ENCODE measurements at regions not wholly inside any gene's neighbourhood (a gene's known extent, or its start where the extent isn't known, plus 50 kb on each side); places are given as distances from the start of the nearest gene placed in this dataset.
"Not testable (repeated sequence)": the region's sequence is repeated elsewhere in the genome, so short reads cannot be mapped to it uniquely, and the experiment has no call there.

DNA sequence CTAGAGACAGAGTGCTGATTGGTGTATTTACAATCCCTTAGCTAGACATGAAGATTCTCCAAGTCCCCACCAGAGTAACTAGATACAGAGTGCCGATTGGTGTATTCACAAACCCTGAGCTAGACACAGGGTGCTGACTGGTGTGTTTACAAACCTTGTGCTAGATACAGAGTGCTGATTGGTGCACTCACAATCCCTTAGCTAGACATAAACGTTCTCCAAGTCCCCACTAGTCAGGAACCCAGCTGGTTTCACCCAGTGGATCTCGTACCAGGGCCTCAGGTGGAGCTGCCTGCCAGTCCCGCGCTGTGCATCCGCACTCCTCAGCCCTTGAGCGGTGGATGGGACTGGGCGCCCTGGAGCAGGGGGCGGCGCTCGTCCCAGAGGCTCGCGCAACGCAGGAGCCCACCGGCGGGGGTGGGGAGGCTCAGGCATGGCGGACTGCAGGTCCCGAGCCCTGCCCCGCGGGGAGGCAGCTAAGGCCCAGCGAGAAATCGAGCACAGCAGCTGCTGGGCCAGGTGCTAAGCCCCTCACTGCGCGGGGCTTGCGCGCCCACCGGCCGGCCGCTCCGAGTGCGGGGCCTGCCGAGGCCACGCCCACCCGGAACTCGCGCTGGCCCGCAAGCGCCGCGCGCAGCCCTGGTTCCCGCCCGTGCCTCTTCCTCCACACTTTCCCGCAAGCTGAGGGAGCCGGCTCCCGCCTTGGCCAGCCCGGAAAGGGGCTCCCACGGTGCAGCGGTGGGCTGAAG lies 204.0 kb upstream of the SLITRK1 start:
- not testable (repeated sequence) for DNase-seq (ENCODE audit: insufficient read length, low spot score); FAIRE-seq

DNA sequence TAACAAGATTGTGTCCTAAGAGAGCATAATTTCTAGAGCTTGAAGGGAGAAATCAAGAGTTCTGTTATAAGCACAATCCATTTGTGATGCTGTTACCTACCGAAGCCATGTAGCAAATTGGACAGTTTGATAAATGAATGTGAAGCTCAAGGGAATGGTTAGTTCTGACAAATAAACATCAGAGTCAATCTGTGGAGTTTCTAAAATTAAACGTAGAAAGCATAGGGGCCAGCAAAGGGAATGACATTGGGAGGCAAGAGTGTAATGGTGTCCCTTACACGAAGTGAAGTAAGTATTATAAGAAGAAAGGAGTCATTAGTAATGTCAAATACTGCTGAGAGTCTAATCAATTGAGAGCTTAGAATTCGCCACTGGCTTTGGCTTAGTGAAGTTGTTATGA lies 200.2 kb upstream of the SLITRK1 start:
- FAIRE-seq (no peak), DNase-seq (ENCODE audit: insufficient read length, low spot score) (no peak)

DNA sequence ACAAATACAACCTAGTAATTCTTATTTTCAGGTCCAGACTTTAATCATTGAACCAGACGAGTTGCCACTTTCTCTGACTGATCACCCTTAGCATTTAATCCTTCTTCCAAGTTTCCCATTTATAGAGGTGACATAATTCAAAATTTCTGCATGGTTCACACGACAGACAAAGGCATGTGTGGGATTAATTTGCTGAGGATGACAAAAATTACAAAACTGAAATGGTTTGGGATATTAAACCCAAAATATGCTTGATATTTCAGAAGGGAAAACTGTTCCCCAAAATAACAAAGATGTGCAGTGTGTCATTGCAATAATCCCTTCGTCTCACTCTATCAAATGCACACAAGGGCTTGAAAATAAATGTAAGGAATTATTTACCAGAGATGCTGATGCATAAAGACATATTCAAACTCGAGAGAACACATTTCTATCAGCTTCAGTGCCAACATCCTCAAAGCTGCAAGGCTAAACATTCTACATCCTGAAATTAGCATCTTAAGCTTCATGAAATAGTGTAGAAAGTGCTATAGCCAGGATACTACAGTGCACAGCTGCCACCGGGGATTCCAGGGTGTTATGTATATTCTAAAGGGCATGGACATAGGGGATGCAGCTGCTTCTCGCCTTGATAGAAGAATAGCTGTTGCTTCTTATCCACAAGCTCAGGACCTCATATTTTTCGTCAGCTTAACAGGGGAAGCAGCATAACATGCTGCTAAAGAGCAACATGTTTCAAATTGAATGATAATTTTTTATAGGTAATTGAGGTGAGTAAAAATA lies 198.7 kb upstream of the SLITRK1 start:
- FAIRE-seq: no peak
- DNase-seq (ENCODE audit: insufficient read length, low spot score): no peak

DNA sequence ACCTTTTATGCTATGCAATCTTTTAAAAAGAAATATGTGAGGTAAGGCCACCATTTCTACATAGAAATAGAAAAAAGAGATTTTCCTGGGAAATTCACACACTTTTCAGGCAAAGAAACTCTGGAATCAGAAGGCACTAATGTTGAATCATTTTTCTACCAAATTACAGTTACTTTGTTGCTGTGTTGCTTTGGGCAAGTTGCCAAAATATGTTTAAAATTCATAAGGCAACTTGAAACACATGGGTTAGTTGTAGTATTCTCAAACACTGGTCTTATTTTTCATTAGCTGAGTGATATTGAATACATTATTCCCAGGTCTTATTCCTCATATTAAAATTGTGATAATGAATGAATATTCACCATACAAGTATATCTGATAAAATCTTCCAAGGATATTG lies 195.0 kb upstream of the SLITRK1 start:
- no peak for DNase-seq (ENCODE audit: insufficient read length, low spot score)
- no peak for FAIRE-seq

DNA sequence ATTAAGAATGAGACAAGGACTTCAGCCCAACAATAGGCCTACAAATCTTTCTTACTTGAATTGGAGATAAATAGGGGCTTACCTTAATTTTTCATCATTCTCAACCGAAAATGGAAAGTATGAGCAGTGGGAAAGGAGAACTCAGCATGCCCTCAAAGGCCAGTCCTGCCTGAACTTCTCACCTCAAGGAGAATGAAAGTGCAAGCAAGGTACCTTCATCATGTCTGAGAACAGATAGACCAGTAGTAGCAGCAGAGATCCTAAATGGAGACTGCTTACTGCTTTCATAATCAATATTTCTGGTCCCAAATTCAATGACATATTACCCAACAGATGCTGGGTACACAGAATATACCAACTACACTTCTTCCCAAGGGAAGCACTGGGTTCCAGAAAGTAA lies 194.0 kb upstream of the SLITRK1 start:
- DNase-seq (ENCODE audit: insufficient read length, low spot score) (no peak), FAIRE-seq (no peak)

DNA sequence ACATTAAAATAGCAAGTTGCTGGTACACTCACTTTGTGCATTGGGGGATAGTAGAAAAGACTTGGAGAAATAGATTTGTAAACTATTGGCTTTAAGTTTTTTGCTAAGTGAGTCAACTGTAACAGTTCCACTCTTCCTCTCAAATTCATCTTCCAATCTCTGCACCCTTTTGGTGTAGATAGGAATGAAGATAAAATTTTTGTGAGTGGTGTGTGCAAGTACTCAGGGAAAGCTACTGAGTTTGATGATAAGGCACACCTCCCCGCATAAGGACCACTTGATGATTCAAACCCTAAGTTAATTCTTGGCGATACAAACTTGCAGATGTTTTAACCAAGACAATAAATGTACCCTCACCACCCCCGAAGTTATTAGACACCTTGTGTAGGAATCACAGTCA lies 168.3 kb upstream of the SLITRK1 start:
- peak; percentile 1 for DNase-seq (ENCODE audit: insufficient read length, low spot score)
- no peak for FAIRE-seq

DNA sequence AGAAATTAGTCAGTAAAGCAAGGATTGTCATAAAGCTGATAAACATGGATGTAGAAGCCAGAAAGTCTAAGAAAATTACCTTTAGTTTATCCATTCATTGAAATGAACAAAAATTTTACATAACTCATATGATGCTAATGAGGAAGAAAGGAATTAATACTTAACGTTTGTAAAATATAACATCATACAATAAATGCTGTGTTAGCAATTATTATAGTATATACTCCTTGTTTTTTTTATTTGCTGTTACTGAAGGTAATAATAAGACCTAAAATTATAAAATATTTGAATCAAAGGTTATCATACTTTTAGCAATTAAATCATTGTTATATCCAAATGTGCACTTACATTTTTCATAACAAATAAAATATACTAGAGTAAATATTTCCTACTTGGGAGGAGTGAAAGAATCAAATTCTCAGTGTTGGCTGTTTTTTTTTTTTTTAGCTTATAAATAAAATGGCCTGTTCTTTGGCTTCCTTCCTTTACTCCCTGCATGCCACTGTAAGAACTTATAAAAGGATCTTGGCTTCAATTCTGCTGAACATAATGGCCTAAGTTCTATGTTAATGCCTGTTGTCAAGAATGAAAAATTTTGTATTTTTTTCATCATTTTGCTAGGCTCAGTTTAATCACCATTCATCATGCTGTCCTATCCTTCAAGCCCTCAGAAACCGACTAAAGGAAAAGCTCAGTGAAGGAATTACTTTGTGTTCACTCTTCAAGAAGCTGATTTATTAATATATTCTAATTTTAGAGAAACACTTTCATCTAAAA lies 167.4 kb upstream of the SLITRK1 start:
- DNase-seq (ENCODE audit: insufficient read length, low spot score) (no peak), FAIRE-seq (no peak)

DNA sequence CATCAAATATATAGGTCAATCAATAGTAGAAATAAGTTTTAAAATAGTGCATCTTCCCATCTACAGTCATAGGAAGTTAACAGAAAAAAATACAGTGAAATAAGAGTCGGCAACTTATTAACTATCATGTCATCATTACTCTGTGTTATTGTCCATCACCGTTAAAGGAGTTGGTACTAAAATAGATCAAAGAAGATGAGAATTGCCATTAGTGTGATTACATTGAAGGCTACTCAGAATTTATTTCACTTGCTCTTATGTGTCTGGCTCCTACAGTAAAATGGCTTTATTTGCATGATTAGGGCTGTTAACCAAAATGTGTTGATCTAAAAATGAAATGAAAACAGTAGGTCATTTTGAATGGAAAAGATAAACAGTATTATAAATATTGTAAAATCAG lies 162.5 kb upstream of the SLITRK1 start:
- DNase-seq (ENCODE audit: insufficient read length, low spot score) (no peak), FAIRE-seq (no peak)

DNA sequence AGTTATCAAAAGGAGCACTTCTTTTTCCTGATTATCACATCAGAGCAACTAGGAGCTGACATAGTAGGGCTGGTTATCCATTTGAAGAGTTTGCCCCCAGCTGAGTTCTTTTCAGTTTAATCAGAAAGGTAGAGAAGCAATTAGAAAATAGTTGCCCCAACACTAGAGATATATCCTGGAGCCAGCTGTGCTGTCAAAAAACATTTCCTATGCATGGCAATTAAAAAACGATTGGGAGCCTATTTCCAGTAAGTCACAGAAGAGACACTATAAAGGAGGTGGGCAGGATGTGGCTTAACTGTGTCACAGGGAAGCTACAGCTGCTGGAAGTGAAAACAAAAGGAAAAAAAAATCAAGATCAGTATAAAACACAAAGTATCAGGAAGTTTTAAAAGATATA lies 155.7 kb upstream of the SLITRK1 start:
- FAIRE-seq (no peak), DNase-seq (ENCODE audit: insufficient read length, low spot score) (no peak)

DNA sequence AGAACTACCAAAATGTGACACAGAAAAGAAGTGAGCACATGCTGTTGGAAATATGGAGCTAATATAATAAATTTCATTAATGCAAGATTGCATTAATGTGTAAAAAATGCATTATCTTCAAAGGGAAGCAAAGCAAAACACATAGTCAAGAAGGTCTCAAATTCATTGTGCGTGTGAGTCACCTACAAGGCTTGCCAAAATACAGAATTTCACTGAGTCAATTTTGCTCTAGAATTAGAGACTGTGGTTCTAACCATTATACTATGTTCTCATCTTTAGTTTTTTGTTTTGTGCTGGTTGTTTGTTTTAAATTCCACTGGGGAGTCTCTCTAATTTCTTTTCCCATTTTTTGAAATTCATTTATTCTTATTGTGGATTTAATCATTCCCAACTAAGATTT lies 149.8 kb upstream of the SLITRK1 start:
- no peak for FAIRE-seq
- no peak for DNase-seq (ENCODE audit: insufficient read length, low spot score)

DNA sequence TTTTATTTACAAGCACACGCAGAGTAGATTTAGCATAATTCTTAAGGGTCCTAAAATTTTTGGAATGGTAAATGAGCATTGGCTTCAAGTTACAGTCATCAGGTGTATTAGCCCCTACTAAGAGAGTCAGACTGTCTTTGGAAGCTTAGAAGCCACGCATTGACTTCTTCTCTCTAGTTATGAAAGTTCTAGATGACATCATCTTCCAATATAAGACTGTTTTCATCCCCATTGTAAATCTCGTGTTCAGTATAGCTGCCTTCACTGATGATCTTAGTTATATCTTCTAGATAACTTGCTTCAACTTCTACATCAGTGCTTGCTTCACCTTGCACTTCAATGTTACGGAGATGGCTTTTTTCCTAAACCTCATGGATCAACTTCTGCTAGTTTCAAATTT lies 148.8 kb upstream of the SLITRK1 start:
- DNase-seq (ENCODE audit: insufficient read length, low spot score): no peak
- no peak for FAIRE-seq

DNA sequence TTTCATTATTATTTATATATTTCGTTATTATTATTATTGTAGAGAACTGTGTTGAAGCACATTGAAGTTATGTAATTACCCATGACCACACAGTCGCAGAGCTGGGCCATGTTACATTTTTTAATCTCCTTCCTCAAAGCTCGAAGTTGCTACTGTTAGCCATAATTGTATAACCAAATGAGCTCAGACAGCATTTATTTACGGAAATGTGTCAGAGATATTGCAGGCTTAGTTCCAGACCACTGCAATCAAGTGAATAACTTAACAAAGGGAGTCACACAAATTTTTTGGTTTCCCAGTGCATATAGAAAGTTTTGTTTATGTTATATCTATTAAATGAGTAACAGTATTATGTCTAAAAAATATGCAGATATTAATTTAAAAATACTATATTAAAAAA lies 147.1 kb upstream of the SLITRK1 start:
- FAIRE-seq (no peak), DNase-seq (ENCODE audit: insufficient read length, low spot score) (no peak)

DNA sequence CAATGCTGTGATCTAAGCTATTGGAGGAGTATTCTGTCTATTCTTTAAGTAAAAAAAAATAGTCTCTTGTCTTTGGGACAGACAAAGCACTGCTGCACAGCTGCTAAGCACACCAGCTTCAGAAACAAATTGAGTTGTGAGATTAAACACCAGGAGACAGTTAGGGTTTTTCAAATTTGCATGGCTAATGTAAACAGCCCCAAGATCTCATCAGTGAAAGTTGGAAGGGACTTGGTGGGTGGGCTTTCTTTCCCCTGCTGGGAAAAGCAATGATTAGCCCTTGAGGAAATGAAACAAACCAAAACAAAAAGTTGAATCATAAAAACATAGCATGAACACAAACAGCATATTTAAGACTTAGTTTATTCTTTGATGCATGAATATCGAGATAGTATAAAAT lies 143.6 kb upstream of the SLITRK1 start:
- FAIRE-seq: no peak
- no peak for DNase-seq (ENCODE audit: insufficient read length, low spot score)

DNA sequence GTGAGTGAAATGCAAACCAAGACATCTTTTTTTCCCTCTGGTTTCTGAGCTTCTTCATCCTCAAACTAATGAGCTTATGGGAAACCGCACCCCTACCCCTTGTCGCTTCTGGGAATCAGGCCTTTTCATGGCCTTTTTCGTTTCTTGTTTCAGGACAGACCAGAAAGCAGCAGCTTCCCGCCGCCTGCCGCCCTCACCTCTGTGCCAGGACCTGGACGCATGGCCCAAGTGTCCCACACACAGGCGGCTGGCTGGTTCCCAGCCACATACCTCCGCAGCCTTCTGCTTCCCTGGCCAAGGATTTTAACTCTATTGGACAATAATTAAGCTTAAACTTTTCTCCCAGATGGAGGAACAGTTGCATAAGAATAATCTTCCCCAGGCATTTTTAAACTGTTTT lies 114.1 kb upstream of the SLITRK1 start:
- DNase-seq (ENCODE audit: insufficient read length, low spot score) (no peak), FAIRE-seq (no peak)

DNA sequence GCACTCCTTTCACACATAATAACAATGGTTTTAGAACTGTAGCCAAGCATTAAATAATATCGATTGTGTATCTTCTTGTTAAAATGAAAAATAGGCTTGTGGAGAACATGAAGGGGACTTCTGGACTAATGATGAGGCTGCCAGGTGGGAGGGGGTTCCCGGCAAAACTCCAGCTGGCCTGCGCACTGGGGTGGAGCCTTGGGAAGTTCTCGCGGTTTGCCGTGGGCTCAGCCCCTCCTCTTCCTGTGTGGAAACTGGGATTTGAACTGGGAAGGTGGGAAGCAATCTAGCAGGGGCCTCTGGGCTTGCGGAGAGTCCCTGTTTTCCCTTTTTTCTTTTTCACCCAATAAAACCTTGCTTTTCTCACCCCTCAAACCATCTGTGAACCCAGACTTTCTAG lies 113.7 kb upstream of the SLITRK1 start:
- DNase-seq (ENCODE audit: insufficient read length, low spot score): no peak
- no peak for FAIRE-seq

DNA sequence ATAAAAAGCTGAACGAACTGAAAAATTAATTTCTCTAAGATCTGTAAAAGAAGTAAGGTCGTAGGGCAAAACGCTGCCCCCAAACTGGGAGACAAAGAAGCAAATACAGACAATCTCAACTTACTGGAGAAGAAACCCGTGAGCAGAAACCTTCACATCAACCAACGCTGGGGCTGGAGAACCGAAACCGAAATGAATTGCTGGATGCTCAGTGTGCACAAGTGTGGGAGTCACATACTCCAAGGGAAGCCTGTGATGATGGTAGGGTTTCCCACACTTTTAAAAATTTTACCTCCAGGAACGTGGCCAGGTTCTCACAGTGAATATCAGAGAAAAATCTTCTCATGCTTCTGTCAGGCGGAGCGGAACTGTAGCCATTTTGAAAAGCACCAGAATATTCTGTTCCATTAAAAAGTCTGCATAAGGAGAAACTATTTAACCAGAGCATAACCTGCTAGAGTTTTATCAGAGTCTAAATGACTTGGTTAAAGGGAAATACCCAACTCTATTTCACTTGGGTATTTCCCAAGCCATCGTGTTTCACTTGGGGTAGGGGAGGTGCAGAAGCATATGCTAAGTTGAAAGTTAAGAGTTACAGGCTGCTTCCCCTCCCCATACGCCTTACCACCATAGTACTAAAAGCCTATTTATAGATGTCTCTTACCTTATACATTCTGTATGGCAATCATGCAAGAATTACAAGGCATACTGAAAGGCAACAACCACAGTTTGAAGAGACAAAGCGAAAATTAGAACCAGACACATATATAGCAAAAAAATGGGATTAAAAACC lies 110.5 kb upstream of the SLITRK1 start:
- FAIRE-seq (no peak), DNase-seq (ENCODE audit: insufficient read length, low spot score) (no peak)

DNA sequence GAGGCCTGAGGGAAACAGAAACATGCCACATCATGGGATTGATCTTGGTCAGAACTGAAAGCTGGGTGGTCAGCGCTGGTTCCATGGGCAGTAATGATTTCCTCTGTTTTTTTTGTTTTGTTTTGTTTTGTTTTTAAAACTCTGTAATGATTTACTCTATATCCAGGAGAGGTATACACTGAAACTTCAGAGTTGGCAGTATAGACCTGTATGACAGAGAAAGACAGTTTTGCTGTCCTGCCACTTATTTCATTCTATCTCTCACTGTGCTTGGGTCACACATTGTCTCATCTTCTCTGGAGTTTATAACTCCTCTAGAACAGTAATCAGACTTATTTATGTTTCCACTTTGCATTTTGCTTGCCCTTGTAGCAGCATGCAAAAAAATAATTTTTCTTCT lies 105.1 kb upstream of the SLITRK1 start:
- DNase-seq (ENCODE audit: insufficient read length, low spot score) (no peak), FAIRE-seq (no peak)

DNA sequence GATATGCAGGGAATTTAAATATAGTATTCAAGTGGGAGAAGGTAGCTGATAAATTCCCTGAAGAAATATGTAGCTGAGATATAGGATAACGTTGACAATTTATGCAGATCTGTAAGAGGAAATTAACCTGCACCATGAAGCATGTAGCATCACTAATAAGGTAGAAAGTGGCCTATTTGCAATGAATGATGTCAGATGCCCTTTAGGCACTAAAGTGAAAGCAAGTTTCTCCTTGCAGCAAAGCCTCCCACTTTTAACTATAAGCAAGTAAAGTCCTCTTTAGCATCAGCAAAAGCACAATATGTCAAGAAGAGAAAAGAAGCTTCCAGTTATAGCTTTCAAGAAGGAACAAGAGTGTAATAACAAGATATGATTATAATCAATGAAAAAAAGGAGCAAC lies 102.5 kb upstream of the SLITRK1 start:
- DNase-seq (ENCODE audit: insufficient read length, low spot score) (no peak), FAIRE-seq (no peak)

DNA sequence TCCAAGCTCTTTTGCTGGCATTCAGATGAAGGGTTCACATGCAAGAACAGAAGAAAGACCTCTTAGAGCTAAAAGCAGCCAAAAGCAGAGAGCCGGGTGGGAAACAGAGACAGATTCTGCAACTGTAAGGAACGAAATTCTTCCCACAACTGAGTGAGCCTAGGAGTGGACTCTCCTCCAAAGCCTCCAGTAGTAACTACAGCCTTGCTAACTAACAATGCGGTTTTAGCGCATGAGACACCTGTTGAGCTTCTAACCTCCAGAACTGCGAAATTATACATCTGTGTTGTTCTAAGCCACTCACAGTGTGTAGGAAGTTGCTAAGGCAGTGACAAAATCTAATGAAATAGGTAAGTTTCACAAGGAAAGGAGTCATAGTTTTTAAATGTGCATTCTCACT lies 98.1 kb upstream of the SLITRK1 start:
- DNase-seq (ENCODE audit: insufficient read length, low spot score): no peak
- no peak for FAIRE-seq

DNA sequence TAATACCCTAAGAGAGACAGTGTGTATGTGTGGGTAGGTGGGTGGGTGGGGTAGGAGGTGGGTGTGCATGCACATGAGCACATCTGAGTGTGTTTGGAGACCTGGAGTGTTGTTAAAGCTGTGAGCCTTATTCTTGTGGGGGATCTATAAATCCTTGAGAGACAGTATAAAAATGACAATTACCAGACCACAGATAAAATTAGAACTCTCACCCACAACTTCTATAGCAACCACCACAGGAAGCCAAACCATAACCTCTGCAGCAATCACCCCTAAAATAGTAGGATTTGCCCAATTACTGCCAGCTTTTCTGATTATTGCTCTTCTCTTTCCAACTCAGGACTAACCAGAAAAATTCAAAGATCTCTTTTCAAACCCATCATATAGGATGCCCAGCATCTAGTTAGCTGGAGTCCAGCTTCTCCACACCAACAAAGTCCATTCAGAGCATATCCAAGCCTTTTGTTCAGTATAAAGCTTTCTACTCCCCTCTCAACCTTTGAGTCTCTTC lies 93.4 kb upstream of the SLITRK1 start:
- FAIRE-seq: no peak

DNA sequence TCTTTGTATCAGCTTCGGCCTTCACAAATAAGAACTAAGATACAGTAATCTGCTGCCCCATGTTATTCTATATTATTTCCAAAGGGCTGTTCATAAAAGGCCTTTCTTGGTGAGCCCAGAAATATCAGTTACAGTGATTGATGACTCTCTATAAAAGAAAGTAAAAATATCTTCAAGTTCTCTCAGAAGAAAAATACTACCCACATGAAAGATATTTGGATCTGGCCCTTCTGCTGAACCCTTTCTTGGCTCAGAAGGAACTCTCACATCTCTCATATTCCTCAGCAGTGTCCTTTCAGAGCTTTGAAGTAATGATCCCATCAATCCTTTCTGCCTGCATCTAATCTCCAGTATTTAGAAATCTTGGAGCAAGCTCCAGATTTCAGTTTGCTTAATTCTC lies 76.3 kb upstream of the SLITRK1 start:
- no peak for FAIRE-seq
- DNase-seq (ENCODE audit: insufficient read length, low spot score): no peak

More for the DNA sequence above, 93.4 kb upstream of the SLITRK1 start:
- DNase-seq (ENCODE audit: insufficient read length, low spot score): no peak
